ENCODE measurements at regions not wholly inside any gene's neighbourhood (a gene's known extent, or its start where the extent isn't known, plus 50 kb on each side); places are given as distances from the start of the nearest gene placed in this dataset.

- no peaks in the 10 kb centered on the region for H3K36me3 Mint-ChIP-seq (ENCODE audit: low read depth)
- no peaks in the 10 kb centered on the region for H3K4me1 Mint-ChIP-seq (ENCODE audit: low read depth)
- H3K4me3 Mint-ChIP-seq: no peak overlapping the region
- no peak overlapping the region for H3K27ac Mint-ChIP-seq
- H3K9me3 Mint-ChIP-seq: peaks cover 7% of the 10 kb centered on the region
- no peaks in the 10 kb centered on the region for H3K27me3 Mint-ChIP-seq (ENCODE audit: low read depth)
Measured at GRCh38 chr5:23649594-23649993, 142.2 kb downstream of the PRDM9 start.

GRCh38 chr5:23655674-23656073 is 148.3 kb downstream of the PRDM9 start:
- Mint-ChIP-seq H3K27ac (no peak overlapping the region), H3K4me3 (no peak overlapping the region), H3K27me3 (ENCODE audit: low read depth) (no peaks in the 10 kb centered on the region), H3K4me1 (ENCODE audit: low read depth) (no peaks in the 10 kb centered on the region), H3K9me3 (peaks cover 14% of the 10 kb centered on the region), H3K36me3 (ENCODE audit: low read depth) (no peaks in the 10 kb centered on the region)

- Mint-ChIP-seq H3K9me3 (peaks cover 20% of the 10 kb centered on the region), H3K27me3 (ENCODE audit: low read depth) (no peaks in the 10 kb centered on the region), H3K36me3 (ENCODE audit: low read depth) (no peaks in the 10 kb centered on the region), H3K27ac (no peak overlapping the region), H3K4me3 (no peak overlapping the region), H3K4me1 (ENCODE audit: low read depth) (no peaks in the 10 kb centered on the region)
Measured at GRCh38 chr5:23675456-23675855, 168.0 kb downstream of the PRDM9 start.

DNA sequence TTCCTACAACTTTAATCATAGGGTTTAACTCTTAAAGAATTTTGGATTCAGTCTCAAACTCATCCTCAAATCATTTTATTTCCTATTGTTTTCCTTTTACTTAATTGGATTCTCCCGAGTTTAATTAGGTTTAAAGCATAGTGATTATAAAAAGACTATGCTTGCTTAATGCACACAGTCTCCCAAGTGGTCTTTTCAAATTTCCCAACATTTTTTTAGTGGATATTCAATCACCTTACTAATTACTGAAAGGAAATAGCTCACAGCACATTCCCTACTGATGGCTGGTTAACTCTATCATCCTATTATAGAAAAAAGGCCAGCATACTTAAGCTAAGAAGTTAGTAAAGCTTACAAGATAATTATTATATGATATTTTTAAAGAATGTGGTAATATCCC is 170.6 kb downstream of the PRDM9 start:
- no peaks in the 10 kb centered on the region for H3K36me3 Mint-ChIP-seq (ENCODE audit: low read depth)
- H3K4me1 Mint-ChIP-seq (ENCODE audit: low read depth): no peaks in the 10 kb centered on the region
- H3K27me3 Mint-ChIP-seq (ENCODE audit: low read depth): no peaks in the 10 kb centered on the region
- H3K27ac Mint-ChIP-seq: no peak overlapping the region
- no peak overlapping the region for H3K4me3 Mint-ChIP-seq
- peaks cover 9% of the 10 kb centered on the region for H3K9me3 Mint-ChIP-seq

DNA sequence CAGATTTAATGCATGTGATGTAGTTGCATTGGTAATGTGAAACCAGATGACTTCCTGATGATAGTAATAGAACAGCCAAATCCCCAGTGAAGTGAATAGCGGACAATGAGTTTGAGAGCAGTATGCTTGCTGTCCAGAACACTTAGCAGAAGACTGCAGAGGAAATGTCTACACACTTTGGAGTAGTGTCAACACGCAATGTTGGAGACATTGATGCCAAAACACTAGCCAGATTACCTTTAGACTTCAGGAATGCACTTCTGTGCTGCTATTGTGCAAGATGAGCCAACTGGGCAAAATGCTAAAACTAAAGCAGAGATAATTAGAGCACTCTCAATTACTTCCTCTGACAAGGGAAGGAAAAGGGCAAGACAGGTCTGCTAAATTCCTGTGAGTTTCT is 176.7 kb downstream of the PRDM9 start:
- Mint-ChIP-seq H3K4me1 (ENCODE audit: low read depth) (no peaks in the 10 kb centered on the region), H3K4me3 (no peak overlapping the region), H3K27ac (no peak overlapping the region), H3K36me3 (ENCODE audit: low read depth) (no peaks in the 10 kb centered on the region), H3K9me3 (peaks cover 29% of the 10 kb centered on the region), H3K27me3 (ENCODE audit: low read depth) (no peaks in the 10 kb centered on the region)

- H3K27me3 Mint-ChIP-seq (ENCODE audit: low read depth): no peaks in the 10 kb centered on the region
- H3K9me3 Mint-ChIP-seq: peaks cover 13% of the 10 kb centered on the region
- no peak overlapping the region for H3K27ac Mint-ChIP-seq
- no peaks in the 10 kb centered on the region for H3K4me1 Mint-ChIP-seq (ENCODE audit: low read depth)
- no peaks in the 10 kb centered on the region for H3K36me3 Mint-ChIP-seq (ENCODE audit: low read depth)
- H3K4me3 Mint-ChIP-seq: no peak overlapping the region
Measured at GRCh38 chr5:23703940-23704855, 196.8 kb downstream of the PRDM9 start.

GRCh38 chr5:23717486-23717885 is 210.1 kb downstream of the PRDM9 start:
- H3K27me3 Mint-ChIP-seq (ENCODE audit: low read depth): no peaks in the 10 kb centered on the region
- no peak overlapping the region for H3K27ac Mint-ChIP-seq
- no peak overlapping the region for H3K4me3 Mint-ChIP-seq
- no peaks in the 10 kb centered on the region for H3K4me1 Mint-ChIP-seq (ENCODE audit: low read depth)
- H3K9me3 Mint-ChIP-seq: peaks cover 12% of the 10 kb centered on the region
- H3K36me3 Mint-ChIP-seq (ENCODE audit: low read depth): no peaks in the 10 kb centered on the region

- no peak overlapping the region for H3K27ac Mint-ChIP-seq
- no peaks in the 10 kb centered on the region for H3K36me3 Mint-ChIP-seq (ENCODE audit: low read depth)
- H3K9me3 Mint-ChIP-seq: peaks cover 6% of the 10 kb centered on the region
- no peak overlapping the region for H3K4me3 Mint-ChIP-seq
- no peaks in the 10 kb centered on the region for H3K27me3 Mint-ChIP-seq (ENCODE audit: low read depth)
- H3K4me1 Mint-ChIP-seq (ENCODE audit: low read depth): no peaks in the 10 kb centered on the region
Measured at GRCh38 chr5:23718564-23718963, 211.2 kb downstream of the PRDM9 start.

- Mint-ChIP-seq H3K27me3 (ENCODE audit: low read depth) (no peaks in the 10 kb centered on the region), H3K4me3 (no peak overlapping the region), H3K4me1 (ENCODE audit: low read depth) (no peaks in the 10 kb centered on the region), H3K9me3 (no peaks in the 10 kb centered on the region), H3K27ac (no peak overlapping the region), H3K36me3 (ENCODE audit: low read depth) (no peaks in the 10 kb centered on the region)
Measured at GRCh38 chr5:23721336-23721735, 213.9 kb downstream of the PRDM9 start.

DNA sequence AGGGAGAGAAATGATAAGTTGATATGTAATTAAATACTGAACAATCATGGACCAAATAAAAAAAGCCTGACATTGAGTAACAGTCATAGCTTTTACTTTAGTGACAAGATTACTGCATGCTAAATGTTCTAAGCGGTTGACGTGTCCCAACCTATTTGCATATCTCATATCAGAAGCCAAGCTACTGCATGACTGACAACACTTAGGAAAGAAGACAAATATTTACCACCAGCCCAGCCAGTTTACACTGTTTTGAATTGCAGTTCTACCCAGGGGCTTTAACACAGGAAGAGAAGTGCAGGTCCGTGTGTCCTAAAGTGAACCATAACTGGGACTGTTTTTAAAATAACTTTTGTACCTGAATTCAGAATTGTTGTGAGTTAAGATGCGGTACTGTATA is 219.9 kb downstream of the PRDM9 start:
- Mint-ChIP-seq H3K27me3 (ENCODE audit: low read depth) (no peaks in the 10 kb centered on the region), H3K4me3 (no peak overlapping the region), H3K4me1 (ENCODE audit: low read depth) (no peaks in the 10 kb centered on the region), H3K27ac (no peak overlapping the region), H3K36me3 (ENCODE audit: low read depth) (no peaks in the 10 kb centered on the region), H3K9me3 (peaks cover 21% of the 10 kb centered on the region)

GRCh38 chr5:23730023-23730422 is 222.6 kb downstream of the PRDM9 start:
- Mint-ChIP-seq H3K9me3 (peaks cover 21% of the 10 kb centered on the region), H3K4me1 (ENCODE audit: low read depth) (no peaks in the 10 kb centered on the region), H3K27ac (no peak overlapping the region), H3K36me3 (ENCODE audit: low read depth) (no peaks in the 10 kb centered on the region), H3K27me3 (ENCODE audit: low read depth) (no peaks in the 10 kb centered on the region), H3K4me3 (no peak overlapping the region)

- Mint-ChIP-seq H3K4me1 (ENCODE audit: low read depth) (no peaks in the 10 kb centered on the region), H3K27ac (no peak overlapping the region), H3K4me3 (no peak overlapping the region), H3K9me3 (peaks cover 3% of the 10 kb centered on the region), H3K36me3 (ENCODE audit: low read depth) (no peaks in the 10 kb centered on the region), H3K27me3 (ENCODE audit: low read depth) (no peaks in the 10 kb centered on the region)
Measured at GRCh38 chr5:23740029-23740428, 232.6 kb downstream of the PRDM9 start.

- H3K27me3 Mint-ChIP-seq (ENCODE audit: low read depth): no peaks in the 10 kb centered on the region
- peaks cover 3% of the 10 kb centered on the region for H3K9me3 Mint-ChIP-seq
- no peaks in the 10 kb centered on the region for H3K4me1 Mint-ChIP-seq (ENCODE audit: low read depth)
- H3K36me3 Mint-ChIP-seq (ENCODE audit: low read depth): no peaks in the 10 kb centered on the region
- H3K27ac Mint-ChIP-seq: no peak overlapping the region
- H3K4me3 Mint-ChIP-seq: no peak overlapping the region
Measured at GRCh38 chr5:23742701-23743100, 235.3 kb downstream of the PRDM9 start.

DNA sequence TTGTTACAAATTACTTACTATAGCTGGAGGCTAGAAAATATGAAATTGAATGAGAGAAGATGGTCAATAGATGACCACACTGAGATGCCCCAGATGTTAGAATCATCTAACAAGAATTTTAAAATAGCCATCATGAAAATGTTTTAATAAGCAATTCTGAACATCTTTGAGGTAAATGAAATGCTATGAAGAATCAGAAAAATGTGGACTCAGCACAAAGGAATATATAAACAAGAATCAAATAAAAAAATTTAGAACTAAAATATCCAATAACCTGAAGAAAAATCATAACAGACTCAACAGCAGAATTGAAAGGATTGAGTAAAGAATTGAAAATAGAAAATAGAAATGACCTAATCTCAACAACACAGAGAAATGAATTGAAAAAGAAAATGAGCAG is 248.5 kb downstream of the PRDM9 start:
- peaks cover 15% of the 10 kb centered on the region for H3K9me3 Mint-ChIP-seq
- H3K4me3 Mint-ChIP-seq: no peak overlapping the region
- H3K4me1 Mint-ChIP-seq (ENCODE audit: low read depth): no peaks in the 10 kb centered on the region
- H3K27ac Mint-ChIP-seq: no peak overlapping the region
- H3K36me3 Mint-ChIP-seq (ENCODE audit: low read depth): no peaks in the 10 kb centered on the region
- no peaks in the 10 kb centered on the region for H3K27me3 Mint-ChIP-seq (ENCODE audit: low read depth)

GRCh38 chr5:23756779-23757178 is 249.4 kb downstream of the PRDM9 start:
- Mint-ChIP-seq H3K4me1 (ENCODE audit: low read depth) (no peaks in the 10 kb centered on the region), H3K9me3 (peaks cover 9% of the 10 kb centered on the region), H3K4me3 (no peak overlapping the region), H3K27me3 (ENCODE audit: low read depth) (no peaks in the 10 kb centered on the region), H3K27ac (no peak overlapping the region), H3K36me3 (ENCODE audit: low read depth) (no peaks in the 10 kb centered on the region)
